ENCODE measurements at regions not wholly inside any gene's neighbourhood (a gene's known extent, or its start where the extent isn't known, plus 50 kb on each side); places are given as distances from the start of the nearest gene placed in this dataset.

DNA sequence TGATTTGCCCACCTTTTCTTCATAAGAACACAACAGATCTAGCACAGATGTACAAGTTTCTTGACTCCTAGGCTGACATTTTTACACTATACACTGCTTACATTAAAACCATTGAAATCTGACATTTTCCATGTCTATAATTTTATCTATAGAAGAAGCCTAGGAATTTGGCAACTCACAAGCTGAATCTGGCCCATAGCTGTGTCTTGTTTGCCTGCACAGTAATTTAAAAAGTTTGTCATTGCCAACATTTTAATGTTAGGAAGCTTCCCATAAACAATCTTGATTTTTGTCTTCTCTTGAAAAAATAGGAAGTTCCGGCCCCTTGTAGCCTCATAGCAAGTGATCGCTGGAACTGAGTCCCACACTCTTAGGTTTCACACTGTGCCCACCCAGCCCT, 394.6 kb upstream of the AZI2 start:
- Histone ChIP-seq H3K4me3 (ENCODE audit: low read length) (no peak overlapping the region), H3F3A (ENCODE audit: control insufficient read depth, insufficient read depth) (no peaks in the 10 kb centered on the region), H3K27ac (ENCODE audit: low read depth, low read length) (no peak overlapping the region)

GRCh38 chr3:28743831-28744230, 395.2 kb upstream of the AZI2 start:
- Histone ChIP-seq H3K4me1 (ENCODE audit: control insufficient read depth, low read length) (no peaks in the 10 kb centered on the region), H4K20me1 (ENCODE audit: control insufficient read depth, insufficient read depth, low read depth, low read length) (no peaks in the 10 kb centered on the region), H3K79me2 (ENCODE audit: control insufficient read depth, low read length) (no peaks in the 10 kb centered on the region)

More for the DNA sequence above, 394.6 kb upstream of the AZI2 start:
- Histone ChIP-seq H3K9me2 (replicated peaks; ENCODE audit: control insufficient read depth, low read length) (no peaks in the 10 kb centered on the region), H3K4me2 (ENCODE audit: low read length) (no peak overlapping the region), H3K9me3 (ENCODE audit: control insufficient read depth, insufficient read depth, low read length) (no peaks in the 10 kb centered on the region), H3K27me3 (ENCODE audit: control insufficient read depth, low read length) (no peaks in the 10 kb centered on the region), H3K4me1 (ENCODE audit: control insufficient read depth, low read length) (no peaks in the 10 kb centered on the region), H4K20me1 (ENCODE audit: control insufficient read depth, insufficient read depth, low read depth, low read length) (no peaks in the 10 kb centered on the region), H3K79me2 (ENCODE audit: control insufficient read depth, low read length) (no peaks in the 10 kb centered on the region), H3K36me3 (ENCODE audit: control insufficient read depth, low read length) (no peaks in the 10 kb centered on the region)
- no peak for TF ChIP-seq EZH2phosphoT487 (IDR thresholded peaks at IDR 0.05; ENCODE audit: borderline replicate concordance, low read length)
- TF ChIP-seq, protein P1, sequence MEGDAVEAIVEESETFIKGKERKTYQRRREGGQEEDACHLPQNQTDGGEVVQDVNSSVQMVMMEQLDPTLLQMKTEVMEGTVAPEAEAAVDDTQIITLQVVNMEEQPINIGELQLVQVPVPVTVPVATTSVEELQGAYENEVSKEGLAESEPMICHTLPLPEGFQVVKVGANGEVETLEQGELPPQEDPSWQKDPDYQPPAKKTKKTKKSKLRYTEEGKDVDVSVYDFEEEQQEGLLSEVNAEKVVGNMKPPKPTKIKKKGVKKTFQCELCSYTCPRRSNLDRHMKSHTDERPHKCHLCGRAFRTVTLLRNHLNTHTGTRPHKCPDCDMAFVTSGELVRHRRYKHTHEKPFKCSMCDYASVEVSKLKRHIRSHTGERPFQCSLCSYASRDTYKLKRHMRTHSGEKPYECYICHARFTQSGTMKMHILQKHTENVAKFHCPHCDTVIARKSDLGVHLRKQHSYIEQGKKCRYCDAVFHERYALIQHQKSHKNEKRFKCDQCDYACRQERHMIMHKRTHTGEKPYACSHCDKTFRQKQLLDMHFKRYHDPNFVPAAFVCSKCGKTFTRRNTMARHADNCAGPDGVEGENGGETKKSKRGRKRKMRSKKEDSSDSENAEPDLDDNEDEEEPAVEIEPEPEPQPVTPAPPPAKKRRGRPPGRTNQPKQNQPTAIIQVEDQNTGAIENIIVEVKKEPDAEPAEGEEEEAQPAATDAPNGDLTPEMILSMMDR (IDR thresholded peaks at IDR 0.05; ENCODE audit: low read depth, low read length, poor library complexity, severe bottlenecking): no peak

GRCh38 chr3:28745436-28745835, 396.8 kb upstream of the AZI2 start:
- no peaks in the 10 kb centered on the region for H3K9me3 ChIP-seq (ENCODE audit: control insufficient read depth, insufficient read depth, low read length)
- no peak for TF ChIP-seq EZH2phosphoT487 (IDR thresholded peaks at IDR 0.05; ENCODE audit: borderline replicate concordance, low read length)
- TF ChIP-seq, protein P1 (IDR thresholded peaks at IDR 0.05; ENCODE audit: low read depth, low read length, poor library complexity, severe bottlenecking): no peak
- H3F3A ChIP-seq (ENCODE audit: control insufficient read depth, insufficient read depth): no peaks in the 10 kb centered on the region
- no peaks in the 10 kb centered on the region for H3K36me3 ChIP-seq (ENCODE audit: control insufficient read depth, low read length)
- no peaks in the 10 kb centered on the region for H3K27me3 ChIP-seq (ENCODE audit: control insufficient read depth, low read length)
- H4K20me1 ChIP-seq (ENCODE audit: control insufficient read depth, insufficient read depth, low read depth, low read length): no peaks in the 10 kb centered on the region
- no peak overlapping the region for H3K27ac ChIP-seq (ENCODE audit: low read depth, low read length)
- H3K4me1 ChIP-seq (ENCODE audit: control insufficient read depth, low read length): no peaks in the 10 kb centered on the region
- no peaks in the 10 kb centered on the region for H3K9me2 ChIP-seq (replicated peaks; ENCODE audit: control insufficient read depth, low read length)
- H3K79me2 ChIP-seq (ENCODE audit: control insufficient read depth, low read length): no peaks in the 10 kb centered on the region
- H3K4me3 ChIP-seq (ENCODE audit: low read length): no peak overlapping the region
- H3K4me2 ChIP-seq (ENCODE audit: low read length): no peak overlapping the region

More at GRCh38 chr3:28743831-28744230, 395.2 kb upstream of the AZI2 start:
- TF ChIP-seq, protein P1 (IDR thresholded peaks at IDR 0.05; ENCODE audit: low read depth, low read length, poor library complexity, severe bottlenecking): no peak
- no peak for TF ChIP-seq EZH2phosphoT487 (IDR thresholded peaks at IDR 0.05; ENCODE audit: borderline replicate concordance, low read length)
- H3F3A ChIP-seq (ENCODE audit: control insufficient read depth, insufficient read depth): no peaks in the 10 kb centered on the region
- no peaks in the 10 kb centered on the region for H3K9me2 ChIP-seq (replicated peaks; ENCODE audit: control insufficient read depth, low read length)
- no peak overlapping the region for H3K27ac ChIP-seq (ENCODE audit: low read depth, low read length)
- H3K4me3 ChIP-seq (ENCODE audit: low read length): no peak overlapping the region
- H3K36me3 ChIP-seq (ENCODE audit: control insufficient read depth, low read length): no peaks in the 10 kb centered on the region
- no peaks in the 10 kb centered on the region for H3K27me3 ChIP-seq (ENCODE audit: control insufficient read depth, low read length)
- H3K9me3 ChIP-seq (ENCODE audit: control insufficient read depth, insufficient read depth, low read length): no peaks in the 10 kb centered on the region
- H3K4me2 ChIP-seq (ENCODE audit: low read length): no peak overlapping the region

Measured in DOHH2 (cell line).